Non-pigmented ciliary epithelial cell (primary cell): ENCODE measurements at regions not wholly inside any gene's neighbourhood (a gene's known extent, or its start where the extent isn't known, plus 50 kb on each side); places are given as distances from the start of the nearest gene placed in this dataset.

Experiments
- DNase-seq: peaks from one replicate; pipeline ENCODE4 v3.0.0-alpha.2; 2010; ENCODE audit warnings: low read depth

- no peak for DNase-seq
These were observed 379.2 kb downstream of the SHANK2 start for GRCh38 chr11:70872955-70873735.

GRCh38 chr11:70873736-70874412 is 378.5 kb downstream of the SHANK2 start:
- no peak for DNase-seq

- DNase-seq = no peak
These were observed 375.7 kb downstream of the SHANK2 start for GRCh38 chr11:70876685-70877084.

- no peak for DNase-seq
These were observed 375.2 kb downstream of the SHANK2 start for GRCh38 chr11:70877151-70877550.

GRCh38 chr11:70878366-70878765 is 374.0 kb downstream of the SHANK2 start:
- DNase-seq = no peak

- DNase-seq = no peak
These were observed 372.6 kb downstream of the SHANK2 start for GRCh38 chr11:70879601-70880285.

- no peak for DNase-seq
These were observed 372.0 kb downstream of the SHANK2 start for GRCh38 chr11:70880416-70880815.

GRCh38 chr11:70881948-70882715 is 370.2 kb downstream of the SHANK2 start:
- no peak for DNase-seq

GRCh38 chr11:70882716-70883085 is 369.7 kb downstream of the SHANK2 start:
- DNase-seq = no peak

- DNase-seq = no peak
These were observed 368.9 kb downstream of the SHANK2 start for GRCh38 chr11:70883323-70883940.

- no peak for DNase-seq
These were observed 368.3 kb downstream of the SHANK2 start for GRCh38 chr11:70883973-70884623.

GRCh38 chr11:70885281-70886231 is 366.8 kb downstream of the SHANK2 start:
- DNase-seq = no peak

- DNase-seq = no peak
These were observed 366.1 kb downstream of the SHANK2 start for GRCh38 chr11:70886256-70886655.

- DNase-seq = no peak
These were observed 365.5 kb downstream of the SHANK2 start for GRCh38 chr11:70886676-70887541.

- DNase-seq = no peak
These were observed 364.9 kb downstream of the SHANK2 start for GRCh38 chr11:70887542-70887827.

GRCh38 chr11:70888061-70888460 is 364.3 kb downstream of the SHANK2 start:
- DNase-seq = no peak

- DNase-seq = no peak
These were observed 363.0 kb downstream of the SHANK2 start for GRCh38 chr11:70889411-70889810.

- DNase-seq = no peak
These were observed 360.5 kb downstream of the SHANK2 start for GRCh38 chr11:70891844-70892380.

- DNase-seq = no peak
These were observed 359.5 kb downstream of the SHANK2 start for GRCh38 chr11:70892889-70893288.
